ENCODE measurements at regions not wholly inside any gene's neighbourhood (a gene's known extent, or its start where the extent isn't known, plus 50 kb on each side); places are given as distances from the start of the nearest gene placed in this dataset.

- Histone ChIP-seq H3K27ac (ENCODE audit: extremely low read depth, low read depth, low read length) (no peak overlapping the region), H3K36me3 (ENCODE audit: control insufficient read depth in 2 of 2, insufficient read depth in 1 of 2, low read length in 2 of 2) (no peaks in the 10 kb centered on the region), H3K9me3 (ENCODE audit: control insufficient read depth, insufficient read depth, low read depth, low read length) (no peaks in the 10 kb centered on the region), H3K4me3 (ENCODE audit: low read depth, low read length) (no peak overlapping the region), H3K4me1 (ENCODE audit: control insufficient read depth, insufficient read depth, low read length) (no peaks in the 10 kb centered on the region)
- CTCF ChIA-PET, result interaction anchor here (0.5 to 3.8 kb wide), 6 partner anchors 10 to 1025 kb away, joined by 3 to 17 read pairs (median 8); no protein-coding TSS in a partner anchor
- POLR2A ChIA-PET, result no interaction called here
- TF ChIP-seq HOXA7 (CRISPR knock-in tag; IDR thresholded peaks at IDR 0.05; ENCODE audit: borderline replicate concordance), result no peak
- TF ChIP-seq ZFP69B (tag by site-specific recombination; IDR thresholded peaks at IDR 0.05), result 0 out of 2 replicates have a peak, but pooled peaks have one; percentile 50
- TF ChIP-seq ZNF654 (tag by site-specific recombination; IDR thresholded peaks at IDR 0.05; ENCODE audit: low read depth), result no peak
- TF ChIP-seq ZNF335 (tag by site-specific recombination; conservative IDR thresholded peaks at IDR 0.05), result no peak
- TF ChIP-seq SP7 (tag by site-specific recombination; IDR thresholded peaks at IDR 0.05), result peak; percentile 59
- TF ChIP-seq ZNF544 (tag by site-specific recombination; IDR thresholded peaks at IDR 0.05), result 0 out of 2 replicates have a peak, but pooled peaks have one; percentile 32
- no peak for TF ChIP-seq ZNF548 (tag by site-specific recombination; IDR thresholded peaks at IDR 0.05)
- TF ChIP-seq ZNF510 (tag by site-specific recombination; IDR thresholded peaks at IDR 0.05; ENCODE audit: insufficient replicate concordance), result no peak
- peak; percentile 76; the same call in 1 of the 2 replicates for TF ChIP-seq ZNF692 (tag by site-specific recombination; IDR thresholded peaks at IDR 0.05)
- no peak for TF ChIP-seq ZNF621 (tag by site-specific recombination; IDR thresholded peaks at IDR 0.05)
- no peak for TF ChIP-seq SALL2 (tag by site-specific recombination; IDR thresholded peaks at IDR 0.05; ENCODE audit: borderline replicate concordance)
- peak; percentile 51 for TF ChIP-seq ZNF585B (tag by site-specific recombination; IDR thresholded peaks at IDR 0.05)
- peak; percentile 28; the same call in 1 of the 2 replicates for TF ChIP-seq ZNF366 (tag by site-specific recombination; conservative IDR thresholded peaks at IDR 0.05)
- no peak; the same call in 1 of the 2 replicates for TF ChIP-seq ZNF221 (tag by site-specific recombination; IDR thresholded peaks at IDR 0.05; ENCODE audit: borderline replicate concordance)
- TF ChIP-seq PRDM10 (tag by site-specific recombination; IDR thresholded peaks at IDR 0.05), result peak; percentile 55
- TF ChIP-seq ZNF184 (tag by site-specific recombination; IDR thresholded peaks at IDR 0.05), result peak; percentile 67
- TF ChIP-seq SCRT2 (tag by site-specific recombination; IDR thresholded peaks at IDR 0.05), result no peak
- peak; percentile 56 for TF ChIP-seq ZNF629 (tag by site-specific recombination; IDR thresholded peaks at IDR 0.05)
- no peak for TF ChIP-seq ZNF121 (tag by site-specific recombination; IDR thresholded peaks at IDR 0.05)
- no peak for TF ChIP-seq GLIS1 (tag by site-specific recombination; IDR thresholded peaks at IDR 0.05)
- TF ChIP-seq ZNF610 (tag by site-specific recombination; IDR thresholded peaks at IDR 0.05; ENCODE audit: borderline replicate concordance), result no peak
- 0 out of 2 replicates have a peak, but pooled peaks have one; percentile 54 for TF ChIP-seq ZNF174 (tag by site-specific recombination; IDR thresholded peaks at IDR 0.05)
- 0 out of 2 replicates have a peak, but pooled peaks have one; percentile 23 for TF ChIP-seq HIC1 (tag by site-specific recombination; IDR thresholded peaks at IDR 0.05)
- TF ChIP-seq ZNF48 (tag by site-specific recombination; IDR thresholded peaks at IDR 0.05), result no peak
- TF ChIP-seq, protein P1, sequence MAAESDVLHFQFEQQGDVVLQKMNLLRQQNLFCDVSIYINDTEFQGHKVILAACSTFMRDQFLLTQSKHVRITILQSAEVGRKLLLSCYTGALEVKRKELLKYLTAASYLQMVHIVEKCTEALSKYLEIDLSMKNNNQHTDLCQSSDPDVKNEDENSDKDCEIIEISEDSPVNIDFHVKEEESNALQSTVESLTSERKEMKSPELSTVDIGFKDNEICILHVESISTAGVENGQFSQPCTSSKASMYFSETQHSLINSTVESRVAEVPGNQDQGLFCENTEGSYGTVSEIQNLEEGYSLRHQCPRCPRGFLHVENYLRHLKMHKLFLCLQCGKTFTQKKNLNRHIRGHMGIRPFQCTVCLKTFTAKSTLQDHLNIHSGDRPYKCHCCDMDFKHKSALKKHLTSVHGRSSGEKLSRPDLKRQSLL (tag by site-specific recombination; IDR thresholded peaks at IDR 0.05), result no peak
- TF ChIP-seq IKZF3 (tag by site-specific recombination; IDR thresholded peaks at IDR 0.05), result no peak
- TF ChIP-seq GLI4 (tag by site-specific recombination; IDR thresholded peaks at IDR 0.05), result no peak
- no peak for TF ChIP-seq ZBTB26 (tag by site-specific recombination; optimal IDR thresholded peaks at IDR 0.05)
These were observed 109.2 kb downstream of the OSTF1 start for GRCh38 chr9:75197561-75197960.

Data from HEK293 (cell line).